ENCODE measurements at regions not wholly inside any gene's neighbourhood (a gene's known extent, or its start where the extent isn't known, plus 50 kb on each side); places are given as distances from the start of the nearest gene placed in this dataset.

GRCh38 chr11:37699644-37700043, 1101.6 kb upstream of the RAG2 start:
- Histone ChIP-seq H3K4me3 (ENCODE audit: low read length in 2 of 2) (no peak overlapping the region), H3K4me1 (ENCODE audit: insufficient read depth, low read length) (no peaks in the 10 kb centered on the region), H3K27me3 (ENCODE audit: insufficient read depth, low read length) (no peaks in the 10 kb centered on the region), H3K27ac (ENCODE audit: low read depth, low read length) (no peak overlapping the region), H3K9me3 (ENCODE audit: control insufficient read depth in 1 of 2, low read length in 2 of 2) (peaks cover 0 to 7% of the 10 kb centered on the region in 2 donors), H3K36me3 (ENCODE audit: insufficient read depth, low read length) (no peaks in the 10 kb centered on the region)
- intact Hi-C loops (cut with micrococcal nuclease), result no loop called here
- CTCF ChIA-PET (ENCODE audit: partially characterized antibody), result no interaction called here
- POLR2A ChIA-PET (ENCODE audit: partially characterized antibody), result no interaction called here
- H3K9me3 Mint-ChIP-seq, result peaks cover 3 to 44% (median 30%) of the 10 kb centered on the region in 8 donors
- no peaks in the 10 kb centered on the region for H3K36me3 Mint-ChIP-seq
- H3K4me1 Mint-ChIP-seq, result no peaks in the 10 kb centered on the region
- DNase-seq, result no peak
- no peaks in the 10 kb centered on the region for H3K27me3 Mint-ChIP-seq
- H3K4me3 Mint-ChIP-seq, result no peak overlapping the region
- H3K27ac Mint-ChIP-seq, result no peak overlapping the region

DNA sequence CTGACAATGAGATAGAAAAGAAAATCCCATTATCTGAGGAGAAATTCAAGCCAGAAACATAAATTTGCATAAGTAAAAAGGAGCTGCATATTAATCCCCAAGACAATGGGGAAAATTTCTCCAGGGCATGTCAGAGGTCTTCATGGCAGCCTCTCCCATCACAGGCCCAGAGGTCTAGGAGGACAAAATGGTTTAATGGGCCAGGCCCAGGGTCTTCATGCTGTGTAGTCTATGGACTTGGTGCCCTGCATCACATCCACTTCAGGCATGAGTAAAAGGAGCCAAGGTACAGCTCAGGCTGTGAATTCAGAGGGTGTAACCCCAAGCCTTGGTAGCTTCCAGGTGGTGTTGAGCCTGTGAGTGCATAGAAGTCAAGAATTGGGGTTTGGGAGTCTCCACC, 1097.2 kb upstream of the RAG2 start:
- H3K4me1 Mint-ChIP-seq, result no peaks in the 10 kb centered on the region
- Histone ChIP-seq H3K9me3 (ENCODE audit: control insufficient read depth in 1 of 2, low read length in 2 of 2) (peaks cover 0 to 7% of the 10 kb centered on the region in 2 donors), H3K27ac (ENCODE audit: low read depth, low read length) (no peak overlapping the region), H3K4me3 (ENCODE audit: low read length in 2 of 2) (no peak overlapping the region), H3K27me3 (ENCODE audit: insufficient read depth, low read length) (no peaks in the 10 kb centered on the region), H3K36me3 (ENCODE audit: insufficient read depth, low read length) (no peaks in the 10 kb centered on the region), H3K4me1 (ENCODE audit: insufficient read depth, low read length) (no peaks in the 10 kb centered on the region)
- no peaks in the 10 kb centered on the region for H3K36me3 Mint-ChIP-seq
- no peak for DNase-seq
- H3K4me3 Mint-ChIP-seq, result no peak overlapping the region
- ChIA-PET CTCF (ENCODE audit: partially characterized antibody) (no interaction called here), POLR2A (ENCODE audit: partially characterized antibody) (no interaction called here)
- no peaks in the 10 kb centered on the region for H3K27me3 Mint-ChIP-seq
- peaks cover 3 to 49% (median 26%) of the 10 kb centered on the region in 8 donors for H3K9me3 Mint-ChIP-seq
- intact Hi-C loops (cut with micrococcal nuclease), result no loop called here
- no peak overlapping the region for H3K27ac Mint-ChIP-seq

DNA sequence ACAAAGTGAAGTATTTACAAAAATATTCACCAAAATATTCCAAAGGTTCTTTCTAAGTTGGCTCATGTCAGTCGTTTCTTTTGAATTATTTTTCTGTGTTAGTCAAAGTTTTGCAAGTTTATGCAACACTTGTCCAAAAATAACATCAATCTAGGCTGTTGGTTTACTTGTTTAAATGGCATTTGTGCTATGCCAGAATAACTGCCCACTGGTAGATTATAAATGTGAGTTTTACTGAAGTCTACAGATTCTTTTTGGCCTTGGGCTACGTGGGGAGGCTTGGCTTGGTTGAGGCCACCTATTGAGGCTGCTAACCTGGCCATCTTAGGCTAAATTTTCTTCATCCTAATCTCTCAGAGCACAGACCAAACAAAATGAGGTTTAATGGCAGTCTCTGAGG, 1091.9 kb upstream of the RAG2 start:
- Mint-ChIP-seq H3K9me3 (peaks cover 2 to 28% (median 13%) of the 10 kb centered on the region in 8 donors), H3K27ac (no peak overlapping the region), H3K36me3 (no peaks in the 10 kb centered on the region), H3K27me3 (no peaks in the 10 kb centered on the region), H3K4me1 (no peaks in the 10 kb centered on the region), H3K4me3 (no peak overlapping the region)
- H3K27ac ChIP-seq (ENCODE audit: low read depth, low read length), result no peak overlapping the region
- no peaks in the 10 kb centered on the region for H3K9me3 ChIP-seq (ENCODE audit: control insufficient read depth in 1 of 2, low read length in 2 of 2)
- H3K4me1 ChIP-seq (ENCODE audit: insufficient read depth, low read length), result no peaks in the 10 kb centered on the region
- POLR2A ChIA-PET (ENCODE audit: partially characterized antibody), result no interaction called here
- H3K4me3 ChIP-seq (ENCODE audit: low read length in 2 of 2), result no peak overlapping the region
- no peaks in the 10 kb centered on the region for H3K36me3 ChIP-seq (ENCODE audit: insufficient read depth, low read length)
- no peak for DNase-seq
- intact Hi-C loops (cut with micrococcal nuclease), result no loop called here
- CTCF ChIA-PET (ENCODE audit: partially characterized antibody), result no interaction called here
- H3K27me3 ChIP-seq (ENCODE audit: insufficient read depth, low read length), result no peaks in the 10 kb centered on the region

- Mint-ChIP-seq H3K4me3 (no peak overlapping the region), H3K27ac (no peak overlapping the region), H3K27me3 (no peaks in the 10 kb centered on the region), H3K36me3 (no peaks in the 10 kb centered on the region), H3K4me1 (no peaks in the 10 kb centered on the region), H3K9me3 (peaks cover 1 to 17% (median 5%) of the 10 kb centered on the region in 8 donors)
- no peak overlapping the region for H3K4me3 ChIP-seq (ENCODE audit: low read length in 2 of 2)
- no peak for DNase-seq
- H3K27me3 ChIP-seq (ENCODE audit: insufficient read depth, low read length), result no peaks in the 10 kb centered on the region
- no peaks in the 10 kb centered on the region for H3K36me3 ChIP-seq (ENCODE audit: insufficient read depth, low read length)
- intact Hi-C loops (cut with micrococcal nuclease), result no loop called here
- no peak overlapping the region for H3K27ac ChIP-seq (ENCODE audit: low read depth, low read length)
- ChIA-PET CTCF (ENCODE audit: partially characterized antibody) (no interaction called here), POLR2A (ENCODE audit: partially characterized antibody) (no interaction called here)
- no peaks in the 10 kb centered on the region for H3K4me1 ChIP-seq (ENCODE audit: insufficient read depth, low read length)
- H3K9me3 ChIP-seq (ENCODE audit: control insufficient read depth in 1 of 2, low read length in 2 of 2), result no peaks in the 10 kb centered on the region
Observed at GRCh38 chr11:37688456-37688855, 1090.4 kb upstream of the RAG2 start.

- DNase-seq, result no peak
- Mint-ChIP-seq H3K27ac (no peak overlapping the region), H3K36me3 (no peaks in the 10 kb centered on the region), H3K4me3 (no peak overlapping the region), H3K4me1 (no peaks in the 10 kb centered on the region), H3K27me3 (no peaks in the 10 kb centered on the region), H3K9me3 (peaks cover 0 to 15% (median 3%) of the 10 kb centered on the region in 8 donors)
- H3K9me3 ChIP-seq (ENCODE audit: control insufficient read depth in 1 of 2, low read length in 2 of 2), result no peaks in the 10 kb centered on the region
- no peaks in the 10 kb centered on the region for H3K4me1 ChIP-seq (ENCODE audit: insufficient read depth, low read length)
- intact Hi-C loops (cut with micrococcal nuclease), result no loop called here
- CTCF ChIA-PET (ENCODE audit: partially characterized antibody), result no interaction called here
- POLR2A ChIA-PET (ENCODE audit: partially characterized antibody), result no interaction called here
- H3K36me3 ChIP-seq (ENCODE audit: insufficient read depth, low read length), result no peaks in the 10 kb centered on the region
- no peaks in the 10 kb centered on the region for H3K27me3 ChIP-seq (ENCODE audit: insufficient read depth, low read length)
- no peak overlapping the region for H3K4me3 ChIP-seq (ENCODE audit: low read length in 2 of 2)
- H3K27ac ChIP-seq (ENCODE audit: low read depth, low read length), result no peak overlapping the region
Observed at GRCh38 chr11:37687130-37687529, 1089.1 kb upstream of the RAG2 start.

DNA sequence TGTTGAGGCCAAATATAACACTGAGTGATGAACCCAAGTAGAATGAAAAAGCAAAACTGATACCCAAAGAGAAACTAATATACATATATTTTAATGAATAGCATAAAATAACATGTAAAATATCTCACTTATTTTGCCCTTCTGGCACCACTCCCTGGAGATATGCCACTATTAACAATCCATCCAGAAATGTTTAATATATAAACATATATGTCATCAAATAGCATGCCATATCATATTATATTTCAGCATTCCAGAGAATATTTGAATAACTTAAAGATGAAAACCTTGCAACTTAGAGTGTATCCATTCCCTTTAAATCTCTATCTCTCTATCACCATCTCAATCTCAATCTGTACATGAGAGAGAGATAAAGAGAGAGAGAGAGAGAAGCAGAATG, 1073.3 kb upstream of the RAG2 start:
- no peak overlapping the region for H3K27ac Mint-ChIP-seq
- H3K4me1 ChIP-seq (ENCODE audit: insufficient read depth, low read length), result no peaks in the 10 kb centered on the region
- H3K9me3 Mint-ChIP-seq, result peaks cover 0 to 16% (median 7%) of the 10 kb centered on the region in 8 donors
- CTCF ChIA-PET (ENCODE audit: partially characterized antibody), result no interaction called here
- no peak overlapping the region for H3K27ac ChIP-seq (ENCODE audit: low read depth, low read length)
- POLR2A ChIA-PET (ENCODE audit: partially characterized antibody), result no interaction called here
- H3K4me3 Mint-ChIP-seq, result no peak overlapping the region
- H3K27me3 Mint-ChIP-seq, result no peaks in the 10 kb centered on the region
- no peaks in the 10 kb centered on the region for H3K27me3 ChIP-seq (ENCODE audit: insufficient read depth, low read length)
- no peak for DNase-seq
- H3K36me3 Mint-ChIP-seq, result no peaks in the 10 kb centered on the region
- no peak overlapping the region for H3K4me3 ChIP-seq (ENCODE audit: low read length in 2 of 2)
- H3K9me3 ChIP-seq (ENCODE audit: control insufficient read depth in 1 of 2, low read length in 2 of 2), result no peaks in the 10 kb centered on the region
- intact Hi-C loops (cut with micrococcal nuclease), result no loop called here
- H3K4me1 Mint-ChIP-seq, result no peaks in the 10 kb centered on the region
- H3K36me3 ChIP-seq (ENCODE audit: insufficient read depth, low read length), result no peaks in the 10 kb centered on the region

DNA sequence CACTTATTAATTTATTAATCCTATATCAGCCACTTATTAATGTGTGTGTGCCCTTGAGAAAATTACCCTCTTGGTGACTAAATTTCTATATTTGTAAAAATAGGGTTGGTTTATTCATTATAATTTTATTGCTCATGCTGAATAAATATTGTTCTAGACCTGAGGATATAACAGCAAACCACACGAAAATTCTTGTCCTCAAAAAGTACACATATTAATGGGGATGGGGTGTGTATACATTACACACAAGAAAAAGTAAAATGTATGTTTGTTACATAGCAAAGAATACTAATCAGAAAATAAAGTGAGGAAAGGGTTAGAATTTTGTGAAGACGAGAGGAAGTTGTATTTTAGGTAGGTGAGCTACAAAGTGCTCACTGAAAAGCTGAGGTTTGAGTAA, 1068.9 kb upstream of the RAG2 start:
- Mint-ChIP-seq H3K4me3 (no peak overlapping the region), H3K27me3 (no peaks in the 10 kb centered on the region), H3K36me3 (no peaks in the 10 kb centered on the region), H3K4me1 (no peaks in the 10 kb centered on the region), H3K27ac (no peak overlapping the region), H3K9me3 (peaks cover 3 to 14% (median 7%) of the 10 kb centered on the region in 8 donors)
- no peaks in the 10 kb centered on the region for H3K9me3 ChIP-seq (ENCODE audit: control insufficient read depth in 1 of 2, low read length in 2 of 2)
- no peak overlapping the region for H3K27ac ChIP-seq (ENCODE audit: low read depth, low read length)
- DNase-seq, result no peak
- intact Hi-C loops (cut with micrococcal nuclease), result no loop called here
- no peaks in the 10 kb centered on the region for H3K27me3 ChIP-seq (ENCODE audit: insufficient read depth, low read length)
- no peaks in the 10 kb centered on the region for H3K4me1 ChIP-seq (ENCODE audit: insufficient read depth, low read length)
- no peaks in the 10 kb centered on the region for H3K36me3 ChIP-seq (ENCODE audit: insufficient read depth, low read length)
- POLR2A ChIA-PET (ENCODE audit: partially characterized antibody), result no interaction called here
- H3K4me3 ChIP-seq (ENCODE audit: low read length in 2 of 2), result no peak overlapping the region
- CTCF ChIA-PET (ENCODE audit: partially characterized antibody), result no interaction called here

GRCh38 chr11:37657645-37658044, 1059.6 kb upstream of the RAG2 start:
- POLR2A ChIA-PET (ENCODE audit: partially characterized antibody), result no interaction called here
- intact Hi-C loops (cut with micrococcal nuclease), result no loop called here
- no peaks in the 10 kb centered on the region for H3K9me3 ChIP-seq (ENCODE audit: control insufficient read depth in 1 of 2, low read length in 2 of 2)
- Mint-ChIP-seq H3K27me3 (no peaks in the 10 kb centered on the region), H3K4me1 (no peaks in the 10 kb centered on the region), H3K27ac (no peak overlapping the region), H3K4me3 (no peak overlapping the region), H3K36me3 (no peaks in the 10 kb centered on the region), H3K9me3 (peaks cover 0 to 19% (median 8%) of the 10 kb centered on the region in 8 donors)
- no peak overlapping the region for H3K27ac ChIP-seq (ENCODE audit: low read depth, low read length)
- DNase-seq, result no peak
- H3K27me3 ChIP-seq (ENCODE audit: insufficient read depth, low read length), result no peaks in the 10 kb centered on the region
- CTCF ChIA-PET (ENCODE audit: partially characterized antibody), result no interaction called here
- H3K4me3 ChIP-seq (ENCODE audit: low read length in 2 of 2), result no peak overlapping the region
- no peaks in the 10 kb centered on the region for H3K4me1 ChIP-seq (ENCODE audit: insufficient read depth, low read length)
- no peaks in the 10 kb centered on the region for H3K36me3 ChIP-seq (ENCODE audit: insufficient read depth, low read length)

Data from CD4-positive, alpha-beta memory T cell (primary cell).